NCI-H1930 (cell line): ENCODE measurements at regions not wholly inside any gene's neighbourhood (a gene's known extent, or its start where the extent isn't known, plus 50 kb on each side); places are given as distances from the start of the nearest gene placed in this dataset.
"Not testable (repeated sequence)": the region's sequence is repeated elsewhere in the genome, so short reads cannot be mapped to it uniquely, and the experiment has no call there.

Experiments used
- DNase-seq, 2 experiments: peaks; one replicate each; lab custom pipeline; 2025; lab: John Stamatoyannopoulos, UW

- DNase-seq, result no peak
Measured at GRCh38 chr16:9014389-9014788, 50.7 kb upstream of the USP7 start.

- no peak for DNase-seq
Measured at GRCh38 chr16:9015489-9015888, 51.8 kb upstream of the USP7 start.

GRCh38 chr16:9016005-9016404 is 52.3 kb upstream of the USP7 start:
- DNase-seq, result not testable (repeated sequence)

DNA sequence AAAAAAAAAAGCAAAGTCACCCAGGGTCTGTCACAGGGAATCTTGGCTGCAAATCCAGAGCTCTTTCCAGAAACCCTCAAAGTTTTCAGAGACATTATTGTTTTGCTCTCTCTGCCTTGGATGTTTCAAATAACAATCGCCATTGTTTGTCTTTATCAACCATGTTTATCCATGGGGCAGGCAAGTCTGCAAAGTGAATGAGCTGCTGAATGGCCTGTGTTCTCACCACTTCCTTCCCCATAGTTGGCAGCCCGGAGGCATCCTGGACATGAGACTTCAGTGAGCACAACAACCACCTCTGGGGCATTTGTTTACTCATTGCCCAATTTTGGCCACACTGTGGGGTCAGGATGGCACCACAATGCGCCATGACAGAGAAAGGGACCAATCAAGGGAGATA is 53.1 kb upstream of the USP7 start:
- no peak for DNase-seq

- DNase-seq, result no peak
Measured at GRCh38 chr16:9027070-9027799, 63.5 kb upstream of the USP7 start.

GRCh38 chr16:9028491-9028890 is 63.0 kb upstream of the HAPSTR1 start:
- not testable (repeated sequence) for DNase-seq

DNA sequence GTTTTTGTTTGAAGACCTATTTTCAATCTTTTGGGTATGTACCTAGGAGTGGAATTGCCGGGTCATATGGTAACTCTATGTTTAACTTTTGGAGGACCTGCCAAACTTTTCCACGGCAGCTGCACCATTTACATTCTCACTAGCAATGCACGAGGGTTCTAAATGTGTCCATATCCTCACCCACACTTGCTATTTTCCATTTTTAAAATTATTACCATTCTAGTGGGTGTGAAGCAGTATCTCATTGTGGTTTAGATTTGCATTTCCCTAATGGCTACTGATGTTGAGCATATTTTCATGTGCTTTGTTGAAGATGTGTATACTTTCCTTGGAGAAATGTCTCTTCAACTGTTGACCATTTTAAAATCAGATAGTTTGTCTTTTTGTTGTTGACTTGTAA is 60.3 kb upstream of the HAPSTR1 start:
- DNase-seq, result no peak

DNA sequence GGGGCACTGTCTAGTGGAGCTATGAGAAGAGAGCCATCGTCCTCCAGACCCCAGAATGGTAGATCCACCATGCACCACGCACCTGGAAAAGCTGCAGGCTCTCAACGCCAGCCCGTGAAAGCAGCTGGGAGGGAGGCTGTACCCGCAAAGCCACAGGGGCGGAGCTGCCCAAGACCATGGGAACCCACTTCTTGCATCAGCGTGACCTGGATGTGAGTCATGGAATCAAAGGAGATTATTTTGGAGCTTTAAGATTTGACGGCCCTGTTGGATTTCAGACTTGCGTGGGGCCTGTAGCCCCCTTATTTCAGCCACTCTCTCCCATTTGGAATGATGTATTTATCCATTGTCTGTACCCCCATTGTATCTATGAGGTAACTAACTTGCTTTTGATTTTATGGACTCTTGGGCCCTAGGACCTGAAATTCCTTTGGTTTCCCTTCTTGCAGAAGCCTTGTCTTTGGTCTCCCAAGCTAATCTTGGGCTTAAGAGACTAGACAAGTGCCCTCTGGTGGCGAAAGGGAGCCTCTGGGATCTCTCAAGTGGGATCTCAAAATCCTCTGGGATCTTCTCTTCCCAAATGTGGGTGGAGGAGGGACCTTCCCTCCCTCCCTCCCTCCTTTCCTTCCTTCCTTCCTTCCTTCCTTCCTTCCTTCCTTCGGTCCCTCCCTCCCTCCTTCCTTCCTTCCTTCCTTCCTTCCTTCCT is 58.2 kb upstream of the HAPSTR1 start:
- peak in 1 of 2 experiments; percentile 44 for DNase-seq

DNA sequence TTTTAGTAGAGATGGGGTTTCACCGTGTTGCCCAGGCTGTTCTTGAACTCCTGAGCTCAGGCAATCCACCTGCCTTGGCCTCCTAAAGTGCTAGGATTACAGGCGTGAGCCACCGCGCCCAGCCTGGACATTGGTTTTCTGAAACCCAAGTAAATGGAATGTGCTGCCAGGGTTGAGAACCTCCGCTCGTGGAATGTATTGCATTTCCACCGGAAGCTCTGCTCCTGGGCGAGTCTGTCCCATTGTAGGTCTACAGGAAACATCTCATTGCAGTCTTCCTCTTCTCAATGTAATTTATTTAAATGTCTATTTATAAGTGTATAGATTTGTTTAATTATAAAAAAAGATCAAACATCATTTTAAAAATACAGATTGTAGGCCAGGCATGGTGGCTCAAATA is 57.4 kb upstream of the HAPSTR1 start:
- no peak for DNase-seq

GRCh38 chr16:9035996-9036395 is 55.4 kb upstream of the HAPSTR1 start:
- DNase-seq, result no peak

GRCh38 chr16:9039210-9039609 is 52.2 kb upstream of the HAPSTR1 start:
- no peak for DNase-seq

- DNase-seq, result no peak
Measured at GRCh38 chr16:9040800-9041412, 50.5 kb upstream of the HAPSTR1 start.
